ENCODE measurements at regions not wholly inside any gene's neighbourhood (a gene's known extent, or its start where the extent isn't known, plus 50 kb on each side); places are given as distances from the start of the nearest gene placed in this dataset.
"Not testable (repeated sequence)": the region's sequence is repeated elsewhere in the genome, so short reads cannot be mapped to it uniquely, and the experiment has no call there.

DNA sequence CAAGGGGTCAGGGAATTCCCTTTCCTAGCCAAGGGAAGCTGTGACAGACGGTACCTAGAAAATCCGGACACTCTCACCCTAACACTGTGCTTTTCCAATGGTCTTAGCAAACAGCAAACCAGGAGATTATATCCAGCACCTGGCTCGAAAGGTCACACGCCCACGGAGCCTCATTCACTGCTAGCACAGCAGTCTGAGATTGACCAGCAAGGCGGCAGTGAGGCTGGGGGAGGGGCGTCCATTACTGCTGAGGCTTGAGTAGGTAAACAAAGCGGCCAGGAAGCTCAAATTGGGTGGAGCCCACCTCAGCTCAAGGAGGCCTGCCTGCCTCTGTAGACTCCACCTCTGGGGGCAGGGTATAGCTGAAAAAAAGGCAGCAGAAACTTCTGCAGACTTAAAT is 447.3 kb downstream of the RSL24D1 start:
- TF ChIP-seq, protein P1, sequence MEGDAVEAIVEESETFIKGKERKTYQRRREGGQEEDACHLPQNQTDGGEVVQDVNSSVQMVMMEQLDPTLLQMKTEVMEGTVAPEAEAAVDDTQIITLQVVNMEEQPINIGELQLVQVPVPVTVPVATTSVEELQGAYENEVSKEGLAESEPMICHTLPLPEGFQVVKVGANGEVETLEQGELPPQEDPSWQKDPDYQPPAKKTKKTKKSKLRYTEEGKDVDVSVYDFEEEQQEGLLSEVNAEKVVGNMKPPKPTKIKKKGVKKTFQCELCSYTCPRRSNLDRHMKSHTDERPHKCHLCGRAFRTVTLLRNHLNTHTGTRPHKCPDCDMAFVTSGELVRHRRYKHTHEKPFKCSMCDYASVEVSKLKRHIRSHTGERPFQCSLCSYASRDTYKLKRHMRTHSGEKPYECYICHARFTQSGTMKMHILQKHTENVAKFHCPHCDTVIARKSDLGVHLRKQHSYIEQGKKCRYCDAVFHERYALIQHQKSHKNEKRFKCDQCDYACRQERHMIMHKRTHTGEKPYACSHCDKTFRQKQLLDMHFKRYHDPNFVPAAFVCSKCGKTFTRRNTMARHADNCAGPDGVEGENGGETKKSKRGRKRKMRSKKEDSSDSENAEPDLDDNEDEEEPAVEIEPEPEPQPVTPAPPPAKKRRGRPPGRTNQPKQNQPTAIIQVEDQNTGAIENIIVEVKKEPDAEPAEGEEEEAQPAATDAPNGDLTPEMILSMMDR (IDR thresholded peaks at IDR 0.05; ENCODE audit: insufficient read depth, low read length) = not testable (repeated sequence)
- TF ChIP-seq GABPA, POLR2AphosphoS5 (IDR thresholded peaks at IDR 0.05; ENCODE audit: low read depth): not testable (repeated sequence)

All from HL-60 (cell line).